ENCODE measurements at regions not wholly inside any gene's neighbourhood (a gene's known extent, or its start where the extent isn't known, plus 50 kb on each side); places are given as distances from the start of the nearest gene placed in this dataset.
"Not testable (repeated sequence)": the region's sequence is repeated elsewhere in the genome, so short reads cannot be mapped to it uniquely, and the experiment has no call there.

GRCh38 chrX:12060489-12061260, 77.6 kb upstream of the FRMPD4 start:
- Histone ChIP-seq H3K27ac (no peak overlapping the region), H3K36me3 (no peaks in the 10 kb centered on the region), H3K9me3 (no peaks in the 10 kb centered on the region), H3K4me1 (no peaks in the 10 kb centered on the region), H3K4me3 (no peak overlapping the region), H3K27me3 (no peaks in the 10 kb centered on the region)
- TF ChIP-seq CTCF (IDR thresholded peaks at IDR 0.05) (no peak), POLR2A (IDR thresholded peaks at IDR 0.05) (no peak)
- ATAC-seq (no peak), DNase-seq (no peak)
- intact Hi-C loops (cut with DNase I), result no loop called here
- WGBS (ENCODE audit: insufficient coverage, low coverage, low lambda C conversion rate, missing lambda C conversion rate), result 45% methylated on average over 2 of the region's 2 CpGs

DNA sequence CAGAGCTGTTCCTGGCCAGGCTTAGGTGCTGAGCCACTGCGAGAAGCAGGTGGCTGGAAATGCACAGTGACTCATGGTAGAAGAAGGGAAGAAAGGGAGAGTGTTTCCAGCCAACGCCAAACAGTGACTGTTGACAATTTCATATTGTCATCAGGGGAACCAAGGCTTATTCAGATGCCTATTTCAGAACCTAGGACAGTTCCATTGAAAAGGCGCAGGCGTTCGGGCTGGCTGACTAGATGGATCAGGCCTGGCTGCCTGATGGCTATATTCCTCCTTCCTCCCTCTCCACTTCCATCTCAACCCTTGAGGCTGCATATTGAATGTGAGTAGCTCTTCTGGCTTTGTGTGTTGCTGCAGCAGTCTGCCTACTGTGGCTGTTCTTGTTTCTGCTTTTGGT, 73.0 kb upstream of the FRMPD4 start:
- H3K36me3 ChIP-seq, result no peaks in the 10 kb centered on the region
- no peak for ATAC-seq
- H3K27me3 ChIP-seq, result no peaks in the 10 kb centered on the region
- DNase-seq, result no peak
- 35% methylated on average over 3 of the region's 5 CpGs for WGBS (ENCODE audit: insufficient coverage, low coverage, low lambda C conversion rate, missing lambda C conversion rate)
- intact Hi-C loops (cut with DNase I), result no loop called here
- no peak overlapping the region for H3K27ac ChIP-seq
- TF ChIP-seq CTCF (IDR thresholded peaks at IDR 0.05) (no peak), POLR2A (IDR thresholded peaks at IDR 0.05) (no peak)
- no peaks in the 10 kb centered on the region for H3K4me1 ChIP-seq
- H3K4me3 ChIP-seq, result no peak overlapping the region
- no peaks in the 10 kb centered on the region for H3K9me3 ChIP-seq

DNA sequence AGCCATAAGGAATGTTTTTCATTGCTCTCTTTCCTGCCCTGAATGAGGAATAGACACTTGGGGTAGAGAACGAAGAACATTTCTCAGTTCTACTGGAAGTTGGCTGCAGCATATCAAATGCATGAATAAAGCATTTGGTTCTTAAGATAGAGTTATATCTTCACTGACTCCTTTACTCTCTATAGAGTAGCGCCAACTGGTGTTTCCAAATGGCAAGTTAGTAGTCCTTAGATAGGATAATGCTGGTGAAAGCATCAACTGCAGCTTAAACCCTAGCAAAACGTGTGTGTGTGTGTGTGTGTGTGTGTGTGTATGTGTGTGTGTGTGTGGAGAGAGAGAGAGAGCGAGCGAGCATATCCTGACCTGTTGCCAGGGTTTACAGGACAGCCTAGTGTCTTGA, 62.2 kb upstream of the FRMPD4 start:
- WGBS (ENCODE audit: insufficient coverage, low coverage, low lambda C conversion rate, missing lambda C conversion rate), result 27% methylated on average over 5 of the region's 5 CpGs
- no peak for ATAC-seq

DNA sequence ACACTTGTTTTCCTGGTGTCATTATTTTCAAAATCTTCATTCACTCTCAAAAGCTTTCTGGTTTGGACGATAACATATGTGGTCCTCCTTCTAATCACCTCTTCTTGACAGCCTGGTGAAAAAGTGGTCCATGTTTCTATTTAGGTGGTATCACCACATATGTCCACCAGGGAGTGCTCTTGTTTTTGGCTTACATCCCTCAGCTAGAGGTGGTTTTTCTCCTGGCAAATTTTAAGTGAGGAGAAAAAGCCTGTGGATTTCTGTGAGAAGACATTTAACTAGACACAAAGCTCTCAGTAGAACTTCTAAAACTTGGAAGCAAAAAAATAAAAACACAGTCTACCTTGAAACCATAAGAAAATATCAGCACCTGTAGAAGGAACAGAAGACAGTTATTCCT, 58.0 kb upstream of the FRMPD4 start:
- TF ChIP-seq POLR2A (IDR thresholded peaks at IDR 0.05) (no peak), CTCF (IDR thresholded peaks at IDR 0.05) (peak; percentile 35 to 49 (median 40))
- Histone ChIP-seq H3K9me3 (no peaks in the 10 kb centered on the region), H3K27ac (no peak overlapping the region), H3K27me3 (peaks cover 0 to 10% of the 10 kb centered on the region in 2 donors), H3K36me3 (no peaks in the 10 kb centered on the region), H3K4me1 (no peaks in the 10 kb centered on the region), H3K4me3 (no peak overlapping the region)
- ATAC-seq, result peak in 1 of 4 donors; percentile 32
- whole genome bisulfite sequencing (ENCODE audit: insufficient coverage, low coverage, low lambda C conversion rate, missing lambda C conversion rate), result 0% methylated on average over 1 of the region's 1 CpG
- intact Hi-C loops (cut with DNase I), result no loop called here
- DNase-seq, result no peak

More for the DNA sequence above, 62.2 kb upstream of the FRMPD4 start:
- intact Hi-C loops (cut with DNase I), result no loop called here
- no peaks in the 10 kb centered on the region for H3K36me3 ChIP-seq
- peaks cover 0 to 17% of the 10 kb centered on the region in 2 donors for H3K27me3 ChIP-seq
- DNase-seq, result no peak
- H3K4me3 ChIP-seq, result no peak overlapping the region
- H3K4me1 ChIP-seq, result no peaks in the 10 kb centered on the region
- no peak overlapping the region for H3K27ac ChIP-seq
- no peak for TF ChIP-seq POLR2A (IDR thresholded peaks at IDR 0.05)
- no peaks in the 10 kb centered on the region for H3K9me3 ChIP-seq

DNA sequence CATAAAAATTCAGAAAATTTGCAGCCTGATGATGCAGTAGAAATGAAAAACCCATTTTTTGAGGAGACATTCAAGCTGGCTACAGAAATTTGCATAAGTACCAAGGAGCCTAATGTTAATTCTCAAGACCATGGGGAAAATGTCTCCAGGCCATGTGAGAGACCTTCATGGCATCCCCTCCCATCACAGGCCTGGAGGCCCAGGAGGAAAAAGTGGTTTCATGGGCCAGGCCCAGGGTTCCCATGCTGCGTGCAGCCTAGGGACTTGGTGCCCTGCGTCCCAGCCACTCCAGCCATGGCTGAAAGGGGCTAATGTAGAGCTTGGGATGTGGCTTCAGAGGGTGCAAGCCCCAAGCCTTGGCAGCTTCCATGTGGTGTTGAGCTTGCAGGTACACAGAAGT, 55.3 kb upstream of the FRMPD4 start:
- H3K36me3 ChIP-seq; H3K4me3 ChIP-seq; H3K27me3 ChIP-seq; H3K4me1 ChIP-seq; H3K9me3 ChIP-seq; DNase-seq; intact Hi-C loops (cut with DNase I); ATAC-seq; H3K27ac ChIP-seq: not testable (repeated sequence)
- no CpG with 5 or more reads among the region's 2 CpGs for WGBS (ENCODE audit: insufficient coverage, low coverage, low lambda C conversion rate, missing lambda C conversion rate)

Small RNAs in the stretch of these regions (small RNA-seq; reads per million reads assigned to genes)
- gene RF00019, result 0 reads per million in 2 experiments

Measured in right lobe of liver (tissue), 6 donors.